GM18505 (cell line): ENCODE measurements at regions not wholly inside any gene's neighbourhood (a gene's known extent, or its start where the extent isn't known, plus 50 kb on each side); places are given as distances from the start of the nearest gene placed in this dataset.

Experiments
- ATAC-seq: cut with Tn5 transposase; IDR thresholded peaks from one replicate; pipeline ENCODE4 v1.9.1; 2021; ENCODE audit not compliant: unreplicated experiment
- POLR2A ChIP-seq: IDR thresholded peaks from 4 replicates; pipeline ENCODE4 v1.6.1; 2011; ENCODE audit warnings: borderline replicate concordance; ENCODE audit not compliant: insufficient read depth, insufficient read length; ENCODE audit errors: extremely low read depth

DNA sequence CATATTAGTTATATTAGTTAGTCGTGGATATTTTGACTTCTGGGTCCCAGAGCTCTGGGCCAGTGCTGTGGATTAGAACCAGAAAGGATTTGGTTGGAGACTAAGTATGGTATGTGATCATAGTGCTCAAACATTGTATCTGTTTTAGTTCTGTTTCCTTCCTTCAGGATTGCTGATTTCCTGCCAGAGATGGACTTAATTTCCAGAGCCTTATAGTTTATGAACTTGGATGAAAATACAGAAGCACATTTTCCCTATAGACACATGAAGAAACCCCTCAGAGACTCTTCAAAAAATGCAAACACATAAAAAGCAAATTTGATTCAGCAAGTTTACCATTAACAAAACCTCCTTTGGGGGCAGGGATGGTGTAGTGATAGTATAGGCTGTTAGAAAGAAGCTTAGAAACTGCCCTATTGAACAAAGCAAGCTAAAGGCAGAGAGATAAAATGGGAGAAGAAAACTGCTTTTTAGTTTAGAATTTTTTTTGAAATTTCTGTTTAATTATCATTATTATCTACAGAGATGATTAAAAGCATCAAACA, 88.7 kb upstream of the EFEMP1 start:
- no peak for TF ChIP-seq POLR2A
- ATAC-seq: no peak

DNA sequence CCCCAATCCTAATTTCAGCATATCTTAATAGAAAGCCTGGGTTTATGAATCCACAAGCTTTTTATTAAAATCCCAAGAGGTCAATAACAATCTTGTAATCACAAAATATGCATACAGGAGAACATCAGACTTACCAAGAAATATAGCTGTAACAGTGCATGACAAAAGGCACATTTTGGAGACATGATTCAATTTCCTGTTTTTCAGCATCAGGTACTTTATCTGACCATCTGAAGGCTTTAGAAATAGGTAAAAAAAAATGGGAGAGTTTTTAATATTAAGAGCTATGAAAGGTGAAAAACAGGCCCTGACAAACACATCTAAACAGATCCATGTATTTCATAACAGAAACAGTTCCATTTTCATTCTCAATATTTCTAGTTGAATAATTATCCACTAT, 89.9 kb upstream of the EFEMP1 start:
- TF ChIP-seq POLR2A: no peak
- no peak for ATAC-seq

DNA sequence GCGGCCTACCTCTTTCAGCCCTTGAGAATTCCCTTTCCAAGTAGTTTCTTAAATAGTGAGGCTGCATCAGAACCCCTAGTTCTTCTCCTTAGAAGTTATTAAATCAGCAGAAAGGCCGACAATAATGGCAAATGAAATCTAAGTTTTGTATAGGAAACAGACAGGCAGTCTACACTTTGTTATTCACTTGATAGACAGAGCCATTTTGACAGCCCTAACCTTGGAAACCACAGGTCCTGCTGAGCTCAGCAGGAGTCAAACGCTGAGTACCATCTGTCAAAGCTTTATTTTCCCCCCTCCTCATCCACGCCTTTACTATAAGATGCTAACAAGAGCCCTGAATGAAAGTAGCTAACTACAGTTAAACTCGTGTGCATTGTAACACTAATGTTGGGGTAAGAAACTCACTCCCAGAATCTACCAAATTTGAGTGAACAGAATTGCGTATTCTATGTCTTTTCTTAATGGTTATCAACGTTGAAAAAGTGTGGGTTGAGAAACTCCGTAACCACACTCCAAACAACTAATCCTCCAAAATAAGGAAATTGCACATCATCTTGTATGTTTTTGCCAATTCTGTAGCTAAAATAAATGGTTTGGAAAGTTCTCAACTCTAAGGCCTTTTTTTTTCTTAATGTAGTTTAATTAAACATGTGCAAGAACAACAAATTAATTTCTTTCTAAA, 90.6 kb upstream of the EFEMP1 start:
- TF ChIP-seq POLR2A: no peak
- ATAC-seq: no peak

DNA sequence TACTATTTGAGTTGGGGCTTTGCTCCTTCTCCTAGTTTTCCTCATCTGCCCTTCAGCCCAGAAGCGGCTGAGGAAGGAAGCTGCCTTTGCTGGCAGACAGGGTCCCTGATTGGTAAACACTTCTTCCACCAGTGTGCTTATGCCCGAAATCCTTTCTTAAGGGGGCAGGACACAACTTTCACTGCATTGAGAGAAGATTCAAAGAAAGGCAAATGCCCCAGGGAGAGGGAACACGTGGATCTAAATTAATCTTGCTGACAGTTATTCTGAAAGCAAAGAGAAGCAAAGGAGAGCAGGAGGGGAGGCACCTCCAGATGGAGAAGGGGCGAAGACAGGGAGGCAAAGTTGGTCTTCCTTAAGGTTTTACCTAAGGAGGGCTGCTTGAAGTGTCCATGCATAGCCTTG, 92.1 kb upstream of the EFEMP1 start:
- ATAC-seq: no peak
- no peak for TF ChIP-seq POLR2A

DNA sequence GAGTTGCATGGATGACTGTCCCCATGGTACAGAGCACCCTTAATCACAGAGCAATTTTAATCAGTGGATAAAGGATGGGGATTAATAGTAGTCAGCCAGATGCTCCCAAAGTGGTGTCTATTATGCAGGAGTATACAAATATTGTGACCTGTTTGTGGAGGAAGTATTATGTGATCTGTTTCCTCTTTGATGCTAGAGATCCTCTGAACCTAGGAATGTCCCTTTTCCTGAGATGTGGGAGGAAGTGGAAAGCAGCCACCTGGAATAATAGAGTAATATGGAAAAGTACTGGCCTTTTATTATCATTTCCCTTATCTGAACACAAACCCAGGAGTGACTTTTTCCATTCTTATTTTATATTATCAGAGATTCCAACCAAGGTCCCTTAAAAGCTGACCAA, 94.2 kb upstream of the EFEMP1 start:
- ATAC-seq: no peak
- TF ChIP-seq POLR2A: no peak

DNA sequence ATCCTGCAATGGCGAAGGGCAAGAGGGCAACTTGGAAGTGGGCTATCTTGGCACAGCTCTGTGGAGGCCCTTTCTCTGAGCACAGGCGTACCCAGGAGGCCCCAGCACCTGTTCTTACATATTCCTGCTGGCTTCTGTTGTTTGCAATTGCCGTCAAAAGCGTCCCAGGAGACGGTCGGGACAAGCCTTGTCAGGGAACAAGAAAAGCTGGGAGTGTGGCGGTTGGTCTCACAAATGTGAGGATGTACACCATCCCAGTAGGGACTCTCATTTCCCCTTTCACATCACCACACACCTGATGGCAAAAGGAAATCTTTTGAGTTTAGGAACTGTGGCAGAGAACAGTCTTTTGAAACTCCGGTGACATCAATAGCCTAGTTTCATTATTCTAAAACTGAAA, 94.7 kb upstream of the EFEMP1 start:
- ATAC-seq: no peak
- no peak for TF ChIP-seq POLR2A

DNA sequence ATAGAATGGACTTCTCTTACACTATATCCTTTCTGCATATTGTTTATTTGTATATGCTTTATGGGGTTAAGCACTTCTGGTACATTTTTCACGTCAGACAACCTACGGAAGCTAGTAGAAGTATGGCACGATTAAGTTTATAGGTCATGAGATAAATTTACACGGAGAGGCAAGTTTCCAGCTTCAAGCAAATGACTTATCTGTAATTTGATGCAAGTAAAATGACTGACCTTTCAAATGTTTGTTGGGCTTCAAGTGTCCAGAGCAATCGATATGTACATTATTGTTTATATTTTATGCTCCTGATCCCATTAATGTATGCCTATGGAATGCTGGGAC, 97.5 kb upstream of the EFEMP1 start:
- TF ChIP-seq POLR2A: no peak
- ATAC-seq: no peak

DNA sequence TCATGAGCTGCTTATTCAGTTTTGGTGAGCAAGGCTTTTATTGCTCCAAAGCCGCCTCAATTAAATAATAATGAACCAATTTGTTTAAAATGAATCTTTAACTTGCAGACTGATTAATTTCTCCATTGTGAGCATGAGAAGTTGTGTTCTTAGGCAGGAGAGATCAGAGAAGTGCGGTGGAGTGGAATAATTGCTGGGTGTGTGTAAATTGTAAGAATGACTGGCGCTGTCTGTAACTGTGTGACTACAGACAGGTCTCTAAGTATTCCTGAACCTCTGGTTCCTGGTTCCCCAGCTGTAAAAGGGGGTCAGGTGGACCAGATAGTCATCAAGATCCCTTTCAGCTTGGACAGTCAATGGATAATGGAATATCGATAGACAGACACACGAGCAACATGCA, 98.0 kb upstream of the EFEMP1 start:
- ATAC-seq: no peak
- no peak for TF ChIP-seq POLR2A

DNA sequence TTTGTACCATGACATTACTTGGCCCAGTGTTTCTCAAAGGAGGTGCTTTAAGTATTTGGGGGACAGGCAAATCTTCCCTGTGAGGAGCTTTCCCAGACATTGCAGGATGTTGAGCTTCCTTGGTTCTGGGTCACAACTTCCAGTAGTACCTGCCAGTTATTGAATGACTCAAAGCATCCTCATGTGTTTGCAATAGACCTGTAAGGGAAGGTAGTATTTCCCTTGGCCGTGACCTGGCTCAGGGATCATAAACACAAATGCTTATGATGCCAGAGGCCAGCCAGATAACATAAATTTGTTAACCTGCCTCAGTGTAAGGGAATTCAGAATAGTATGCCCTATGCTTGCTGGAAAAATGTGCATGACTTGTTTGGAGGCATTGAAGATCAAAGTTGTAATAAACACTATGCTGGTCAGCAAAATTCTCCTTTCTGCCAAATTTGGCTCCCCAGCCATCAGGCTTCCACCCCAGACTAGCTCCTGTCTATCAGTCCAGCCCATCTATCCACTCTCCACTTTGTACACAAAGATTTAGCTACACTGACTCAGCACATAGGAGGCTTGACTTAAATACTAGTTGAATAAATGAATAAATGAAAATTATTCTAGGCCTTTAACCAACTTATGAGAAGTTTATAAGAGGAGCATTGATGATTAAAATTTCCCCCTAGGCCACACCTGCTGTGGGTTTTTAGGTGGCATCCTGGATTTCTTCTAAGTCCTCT, 102.0 kb upstream of the EFEMP1 start:
- no peak for ATAC-seq
- TF ChIP-seq POLR2A: no peak

DNA sequence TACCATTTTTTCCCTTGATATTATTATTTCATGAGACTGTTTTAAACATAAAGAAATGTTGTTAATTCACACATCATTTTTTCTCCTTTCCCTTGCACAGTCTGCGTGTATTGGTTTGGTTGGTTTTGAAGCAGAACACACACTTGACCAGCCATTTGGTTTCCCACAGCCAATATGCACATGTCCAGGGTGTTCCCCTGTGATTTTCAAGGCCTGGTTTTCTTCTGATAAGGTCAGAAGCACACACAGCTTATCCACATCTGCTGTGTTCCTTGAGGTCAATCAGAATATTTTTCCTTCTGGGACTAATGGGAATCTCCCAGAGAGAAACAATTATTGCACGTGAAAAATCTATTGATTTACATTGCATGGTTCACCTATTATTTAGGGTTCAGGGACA, 103.2 kb upstream of the EFEMP1 start:
- ATAC-seq: no peak
- no peak for TF ChIP-seq POLR2A

DNA sequence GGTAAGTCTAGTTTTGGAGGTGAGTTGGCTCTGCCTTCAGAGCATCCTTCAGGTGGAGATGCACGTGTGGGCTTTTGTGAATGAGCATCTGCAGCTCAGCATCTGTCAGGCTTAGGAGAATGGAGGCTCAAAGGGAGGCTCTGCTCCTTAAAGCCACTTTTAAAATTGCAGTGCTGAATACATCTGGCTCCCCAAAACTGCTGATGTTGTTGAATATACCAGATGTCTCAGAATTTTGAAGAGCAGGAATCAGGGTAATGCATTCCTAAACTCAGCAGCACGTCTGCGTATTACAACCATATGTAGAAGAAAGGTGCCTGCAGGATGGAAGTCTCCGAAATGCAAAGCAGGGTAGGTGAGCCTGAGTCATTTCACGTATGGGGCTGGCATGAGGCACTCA, 106.5 kb upstream of the EFEMP1 start:
- no peak for TF ChIP-seq POLR2A
- no peak for ATAC-seq

DNA sequence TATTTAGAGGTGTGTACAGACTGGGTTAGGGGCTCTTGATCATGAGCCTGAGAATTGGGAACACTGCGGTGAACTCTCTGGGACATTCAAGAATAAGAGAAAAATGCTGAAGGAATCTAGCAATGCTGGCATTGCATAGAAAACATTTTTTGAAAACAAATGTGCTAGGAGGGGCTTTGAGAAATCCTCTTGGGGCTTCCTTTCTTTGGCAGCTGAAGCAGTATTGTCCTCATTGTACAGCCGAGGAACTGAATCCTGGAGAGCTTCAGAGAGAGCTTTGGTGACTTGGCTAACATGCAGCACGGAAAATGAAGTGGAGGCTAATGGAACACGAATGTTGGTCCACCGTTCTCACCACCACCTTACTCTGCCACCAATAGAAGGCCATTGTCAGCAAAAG, 107.3 kb upstream of the EFEMP1 start:
- ATAC-seq: no peak
- TF ChIP-seq POLR2A: no peak

DNA sequence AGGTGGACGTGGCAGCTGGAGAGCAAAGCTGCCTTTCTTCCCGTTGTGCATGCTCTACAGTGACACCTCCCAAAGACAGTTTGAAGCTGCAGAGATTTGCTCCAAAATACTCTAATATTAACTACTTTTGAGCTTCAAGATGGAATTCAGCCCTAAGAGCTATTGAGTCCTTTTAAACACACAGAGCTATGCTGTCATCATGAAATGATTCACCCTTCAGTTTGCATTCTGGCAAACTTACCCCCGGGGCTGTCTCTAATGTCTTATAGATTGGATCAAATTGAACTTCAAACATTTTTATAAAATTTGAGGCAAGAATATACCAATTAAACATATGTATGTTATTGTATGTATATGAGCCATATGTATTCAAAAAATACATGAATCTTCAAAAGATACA, 110.7 kb upstream of the EFEMP1 start:
- no peak for TF ChIP-seq POLR2A
- ATAC-seq: no peak

DNA sequence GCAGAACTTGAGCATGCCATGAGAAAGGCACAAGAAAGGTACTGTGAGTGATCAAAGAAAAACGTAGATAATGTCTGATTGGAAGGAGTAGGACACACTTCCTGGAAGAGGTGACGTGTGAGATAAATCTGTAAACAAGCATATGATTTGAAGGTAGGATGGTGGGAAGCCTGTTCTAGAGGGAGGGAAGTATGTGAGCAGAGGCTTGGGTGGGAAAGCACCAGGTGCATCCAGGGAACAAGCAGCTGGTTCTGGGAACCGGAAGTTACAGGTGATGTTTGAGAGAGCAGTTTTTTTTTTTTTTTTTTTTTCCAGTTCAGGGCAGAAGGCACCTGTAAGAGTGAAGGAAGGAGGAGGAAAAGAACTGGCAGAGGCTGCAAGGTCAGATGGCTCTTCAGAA, 116.6 kb upstream of the EFEMP1 start:
- no peak for ATAC-seq
- TF ChIP-seq POLR2A: no peak
